CD4-positive, alpha-beta memory T cell (primary cell): ENCODE measurements at regions not wholly inside any gene's neighbourhood (a gene's known extent, or its start where the extent isn't known, plus 50 kb on each side); places are given as distances from the start of the nearest gene placed in this dataset.

Experiments
- CTCF ChIA-PET: fragments of 350-600 bp; sonication (Branson Sonifier 250); formaldehyde crosslinking; loops from one replicate; lab custom pipeline; 2021; ENCODE audit warnings: inconsistent platforms; ENCODE audit not compliant: partially characterized antibody; lab: Charles Lee
- POLR2A ChIA-PET: fragments of 350-600 bp; sonication (Branson Sonifier 250); formaldehyde crosslinking; loops from one replicate; lab custom pipeline; 2021; ENCODE audit not compliant: partially characterized antibody; lab: Charles Lee
- DNase-seq, 5 donors: peaks; one replicate each; pipeline versions ENCODE4 v3.0.0 to v3.0.0-alpha.2; 2020 to 2022; ENCODE audit warnings: mixed read lengths in 1 of 5
- H3K27ac ChIP-seq: one replicate; pipeline ENCODE4 v1.7.0; 2013; ENCODE audit warnings: low read depth, low read length
- H3K27me3 ChIP-seq: 2 replicates; pipeline ENCODE4 v1.7.0; 2013; ENCODE audit warnings: mild to moderate bottlenecking, low read length, moderate library complexity; ENCODE audit not compliant: insufficient read depth
- H3K36me3 ChIP-seq: 2 replicates; pipeline ENCODE4 v1.7.0; 2013; ENCODE audit warnings: mild to moderate bottlenecking, low read length, moderate library complexity; ENCODE audit not compliant: insufficient read depth
- H3K4me1 ChIP-seq: 2 replicates; pipeline ENCODE4 v1.7.0; 2013; ENCODE audit warnings: mild to moderate bottlenecking, low read length, moderate library complexity; ENCODE audit not compliant: insufficient read depth
- H3K4me3 ChIP-seq, 2 donors: one replicate each; pipeline ENCODE4 v1.7.0; 2013; ENCODE audit warnings: low read length in 2 of 2, mild to moderate bottlenecking in 1 of 2
- H3K9me3 ChIP-seq, 2 donors: one replicate each; pipeline ENCODE4 v1.7.0; 2013; ENCODE audit warnings: low read length in 2 of 2, control low read depth in 1 of 2; ENCODE audit not compliant: control insufficient read depth in 1 of 2
- H3K27ac Mint-ChIP-seq, 7 donors: one replicate each; pipeline ENCODE4 v1.8.0; 2020 to 2021; ENCODE audit warnings: mixed read lengths in 7 of 7, mild to moderate bottlenecking in 6 of 7, inconsistent platforms in 3 of 7, moderate library complexity in 3 of 7
- H3K27me3 Mint-ChIP-seq, 2 donors: one replicate each; pipeline ENCODE4 v1.8.0; 2020 to 2021; ENCODE audit warnings: mixed read lengths in 2 of 2
- H3K36me3 Mint-ChIP-seq, 2 donors: one replicate each; pipeline ENCODE4 v1.8.0; 2020 to 2021; ENCODE audit warnings: mixed read lengths in 2 of 2, inconsistent platforms in 1 of 2, mild to moderate bottlenecking in 1 of 2
- H3K4me1 Mint-ChIP-seq, 4 donors: one replicate each; pipeline ENCODE4 v1.8.0; 2020 to 2021; ENCODE audit warnings: mixed read lengths in 4 of 4, mild to moderate bottlenecking in 1 of 4
- H3K4me3 Mint-ChIP-seq, 8 donors: one replicate each; pipeline ENCODE4 v1.8.0; 2020 to 2021; ENCODE audit warnings: mixed read lengths in 8 of 8, mild to moderate bottlenecking in 7 of 8, moderate library complexity in 6 of 8, inconsistent platforms in 3 of 8
- H3K9me3 Mint-ChIP-seq, 8 donors: one replicate each; pipeline ENCODE4 v1.8.0; 2020 to 2021; ENCODE audit warnings: mixed read lengths in 8 of 8, mild to moderate bottlenecking in 5 of 8, inconsistent platforms in 3 of 8, moderate library complexity in 1 of 8
- intact Hi-C: fragments of 100-400 bp; cut with micrococcal nuclease; formaldehyde crosslinking; loops from one replicate; pipeline ENCODE4 v1.15.1; 2023

DNA sequence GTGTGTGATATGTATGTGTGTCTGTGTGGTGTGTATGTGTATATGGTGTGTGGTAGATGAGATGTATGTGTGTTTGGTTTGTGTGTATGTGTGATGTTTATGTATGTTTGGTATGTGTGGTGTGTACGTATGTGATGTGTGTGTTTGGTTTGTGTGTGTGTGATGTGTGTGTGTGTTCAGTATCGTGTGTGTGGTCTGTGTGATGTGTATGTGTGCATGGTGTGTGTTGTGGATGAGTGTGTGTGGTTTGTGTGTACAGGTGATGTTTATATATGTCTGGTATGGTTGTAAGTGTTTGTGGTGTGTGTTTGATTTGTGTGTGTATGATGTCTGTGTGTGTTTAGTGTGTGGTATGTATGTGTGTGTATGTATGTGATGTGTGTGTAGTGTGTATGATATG, 199.4 kb downstream of the SUDS3 start:
- no peaks in the 10 kb centered on the region for H3K4me1 Mint-ChIP-seq
- Histone ChIP-seq H3K4me3 (no peak overlapping the region), H3K27me3 (no peaks in the 10 kb centered on the region), H3K27ac (no peak overlapping the region), H3K4me1 (no peaks in the 10 kb centered on the region), H3K9me3 (no peaks in the 10 kb centered on the region), H3K36me3 (no peaks in the 10 kb centered on the region)
- peaks cover 0 to 9% (median 5%) of the 10 kb centered on the region in 8 donors for H3K9me3 Mint-ChIP-seq
- ChIA-PET CTCF (no interaction called here), POLR2A (no interaction called here)
- no peaks in the 10 kb centered on the region for H3K36me3 Mint-ChIP-seq
- H3K4me3 Mint-ChIP-seq, result no peak overlapping the region
- intact Hi-C loops, result no loop called here
- H3K27me3 Mint-ChIP-seq, result peaks cover 0 to 4% of the 10 kb centered on the region in 2 donors
- H3K27ac Mint-ChIP-seq, result no peak overlapping the region
- DNase-seq, result no peak

DNA sequence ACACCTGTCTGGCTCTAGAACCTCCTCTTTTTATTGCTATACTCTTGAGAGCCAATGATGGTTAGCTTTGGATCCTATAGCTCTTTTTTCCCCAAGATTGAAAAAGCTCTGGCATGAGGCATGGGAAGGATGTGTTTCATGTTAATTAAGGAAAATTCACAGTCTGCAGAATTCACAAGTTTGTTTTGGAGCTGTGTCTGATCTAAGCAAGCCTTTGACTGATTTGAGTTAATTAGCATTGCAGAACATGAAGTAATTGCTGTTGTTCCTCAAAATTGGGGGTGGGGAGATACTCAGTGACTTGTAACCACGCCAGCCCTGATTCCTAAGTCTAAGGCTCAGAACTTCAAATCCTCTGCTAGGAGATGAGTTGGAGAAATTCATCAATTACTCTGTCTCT, 205.0 kb downstream of the SUDS3 start:
- H3K27me3 Mint-ChIP-seq, result peaks cover 2 to 3% of the 10 kb centered on the region in 2 donors
- no peak overlapping the region for H3K4me3 Mint-ChIP-seq

DNA sequence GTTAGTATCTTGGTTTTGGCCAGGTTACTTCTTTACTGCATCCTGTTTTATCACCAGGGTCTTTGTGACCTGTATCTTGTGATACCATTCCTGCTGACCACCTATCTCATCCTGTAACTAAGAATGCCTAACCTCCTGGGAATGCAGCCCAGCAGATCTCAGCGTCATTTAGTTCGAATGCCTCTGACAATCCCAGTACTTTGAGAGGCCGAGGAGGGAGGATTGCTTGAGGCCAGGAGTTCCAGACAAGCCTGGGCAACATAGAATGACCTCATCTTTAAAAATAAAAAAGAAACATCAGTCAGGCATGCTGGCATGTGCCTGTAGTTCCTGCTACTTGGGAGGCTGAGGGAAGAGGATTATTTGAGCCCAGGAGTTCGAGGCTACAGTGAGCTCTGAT, 206.5 kb downstream of the SUDS3 start:
- Mint-ChIP-seq H3K36me3 (no peaks in the 10 kb centered on the region), H3K9me3 (peaks cover 0 to 13% (median under 1%) of the 10 kb centered on the region in 8 donors), H3K4me3 (no peak overlapping the region), H3K4me1 (no peaks in the 10 kb centered on the region), H3K27me3 (peaks cover 2 to 3% of the 10 kb centered on the region in 2 donors), H3K27ac (no peak overlapping the region)
- Histone ChIP-seq H3K4me1 (no peaks in the 10 kb centered on the region), H3K4me3 (no peak overlapping the region), H3K36me3 (no peaks in the 10 kb centered on the region), H3K9me3 (no peaks in the 10 kb centered on the region), H3K27ac (no peak overlapping the region), H3K27me3 (no peaks in the 10 kb centered on the region)
- POLR2A ChIA-PET, result no interaction called here
- CTCF ChIA-PET, result no interaction called here
- no peak for DNase-seq
- intact Hi-C loops, result no loop called here

More for the DNA sequence above, 205.0 kb downstream of the SUDS3 start:
- no peaks in the 10 kb centered on the region for H3K27me3 ChIP-seq
- H3K36me3 ChIP-seq, result no peaks in the 10 kb centered on the region
- H3K9me3 Mint-ChIP-seq, result peaks cover 0 to 13% (median 0%) of the 10 kb centered on the region in 8 donors
- H3K27ac Mint-ChIP-seq, result no peak overlapping the region
- no peak overlapping the region for H3K4me3 ChIP-seq
- intact Hi-C loops, result no loop called here
- H3K4me1 ChIP-seq, result no peaks in the 10 kb centered on the region
- CTCF ChIA-PET, result no interaction called here
- H3K4me1 Mint-ChIP-seq, result no peaks in the 10 kb centered on the region
- H3K36me3 Mint-ChIP-seq, result no peaks in the 10 kb centered on the region
- no peaks in the 10 kb centered on the region for H3K9me3 ChIP-seq
- POLR2A ChIA-PET, result no interaction called here
- DNase-seq, result no peak
- no peak overlapping the region for H3K27ac ChIP-seq

- Mint-ChIP-seq H3K9me3 (peaks cover 0 to 13% (median 2%) of the 10 kb centered on the region in 8 donors), H3K36me3 (no peaks in the 10 kb centered on the region), H3K27me3 (peaks cover 0 to 3% of the 10 kb centered on the region in 2 donors), H3K27ac (no peak overlapping the region), H3K4me1 (no peaks in the 10 kb centered on the region), H3K4me3 (no peak overlapping the region)
- no peak overlapping the region for H3K27ac ChIP-seq
- H3K9me3 ChIP-seq, result no peaks in the 10 kb centered on the region
- CTCF ChIA-PET, result no interaction called here
- H3K36me3 ChIP-seq, result no peaks in the 10 kb centered on the region
- POLR2A ChIA-PET, result no interaction called here
- no peaks in the 10 kb centered on the region for H3K4me1 ChIP-seq
- intact Hi-C loops, result no loop called here
- H3K27me3 ChIP-seq, result no peaks in the 10 kb centered on the region
- H3K4me3 ChIP-seq, result no peak overlapping the region
- DNase-seq, result no peak
Measured at GRCh38 chr12:118586433-118586832, 210.1 kb downstream of the SUDS3 start.

- no peak for DNase-seq
- Mint-ChIP-seq H3K9me3 (peaks cover 0 to 13% (median 0%) of the 10 kb centered on the region in 8 donors), H3K36me3 (no peaks in the 10 kb centered on the region), H3K4me3 (no peak overlapping the region), H3K27ac (no peak overlapping the region), H3K27me3 (no peaks in the 10 kb centered on the region), H3K4me1 (no peaks in the 10 kb centered on the region)
- ChIA-PET CTCF (no interaction called here), POLR2A (no interaction called here)
- H3K9me3 ChIP-seq, result no peaks in the 10 kb centered on the region
- H3K27ac ChIP-seq, result no peak overlapping the region
- H3K36me3 ChIP-seq, result no peaks in the 10 kb centered on the region
- H3K27me3 ChIP-seq, result no peaks in the 10 kb centered on the region
- no peak overlapping the region for H3K4me3 ChIP-seq
- no peaks in the 10 kb centered on the region for H3K4me1 ChIP-seq
- intact Hi-C loops, result no loop called here
Measured at GRCh38 chr12:118589162-118589561, 212.8 kb downstream of the SUDS3 start.

DNA sequence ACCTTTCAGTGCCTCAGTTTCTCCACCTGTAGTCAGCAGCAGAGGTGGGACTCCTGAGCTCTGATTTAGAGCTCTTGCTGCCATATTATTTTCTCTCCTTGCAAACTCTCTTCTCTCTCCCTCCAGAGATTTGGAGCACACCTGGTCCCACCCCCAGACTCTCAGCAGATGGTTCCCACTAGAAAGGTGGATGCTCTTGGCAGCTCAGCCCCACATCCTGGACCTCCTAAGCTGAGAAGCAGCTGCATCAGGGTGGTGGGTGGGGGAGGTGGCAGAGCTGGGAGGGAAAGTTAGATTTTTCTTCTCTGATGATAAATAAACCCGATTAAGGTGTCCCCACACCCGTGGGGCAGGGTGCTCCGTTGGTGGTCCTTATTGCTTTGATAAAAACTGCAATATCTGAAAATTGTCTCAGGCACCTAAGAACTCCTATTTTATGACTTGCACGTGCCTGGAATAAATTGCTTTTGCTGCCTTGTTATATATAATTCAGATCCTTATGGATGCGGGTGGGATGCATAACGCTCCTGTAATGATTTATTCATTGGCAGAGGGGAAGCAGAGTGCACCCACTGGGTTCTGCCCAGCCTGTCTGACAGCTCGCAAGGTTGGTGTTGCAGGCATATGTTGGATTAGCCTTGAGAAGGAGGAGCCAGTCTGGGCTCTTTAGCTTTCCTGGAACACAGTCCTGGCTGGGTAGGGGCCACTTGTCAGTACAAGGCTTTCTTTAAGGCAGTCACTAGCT, 214.2 kb downstream of the SUDS3 start:
- no peaks in the 10 kb centered on the region for H3K9me3 ChIP-seq
- no peak overlapping the region for H3K4me3 ChIP-seq
- no peak overlapping the region for H3K27ac Mint-ChIP-seq
- H3K36me3 Mint-ChIP-seq, result no peaks in the 10 kb centered on the region
- H3K27ac ChIP-seq, result no peak overlapping the region
- H3K4me3 Mint-ChIP-seq, result no peak overlapping the region
- no peaks in the 10 kb centered on the region for H3K4me1 ChIP-seq
- peaks cover 0 to 9% (median 0%) of the 10 kb centered on the region in 8 donors for H3K9me3 Mint-ChIP-seq
- ChIA-PET CTCF (no interaction called here), POLR2A (no interaction called here)
- H3K27me3 ChIP-seq, result no peaks in the 10 kb centered on the region
- no peaks in the 10 kb centered on the region for H3K4me1 Mint-ChIP-seq
- no peaks in the 10 kb centered on the region for H3K27me3 Mint-ChIP-seq
- no peak for DNase-seq
- intact Hi-C loops, result no loop called here
- no peaks in the 10 kb centered on the region for H3K36me3 ChIP-seq

DNA sequence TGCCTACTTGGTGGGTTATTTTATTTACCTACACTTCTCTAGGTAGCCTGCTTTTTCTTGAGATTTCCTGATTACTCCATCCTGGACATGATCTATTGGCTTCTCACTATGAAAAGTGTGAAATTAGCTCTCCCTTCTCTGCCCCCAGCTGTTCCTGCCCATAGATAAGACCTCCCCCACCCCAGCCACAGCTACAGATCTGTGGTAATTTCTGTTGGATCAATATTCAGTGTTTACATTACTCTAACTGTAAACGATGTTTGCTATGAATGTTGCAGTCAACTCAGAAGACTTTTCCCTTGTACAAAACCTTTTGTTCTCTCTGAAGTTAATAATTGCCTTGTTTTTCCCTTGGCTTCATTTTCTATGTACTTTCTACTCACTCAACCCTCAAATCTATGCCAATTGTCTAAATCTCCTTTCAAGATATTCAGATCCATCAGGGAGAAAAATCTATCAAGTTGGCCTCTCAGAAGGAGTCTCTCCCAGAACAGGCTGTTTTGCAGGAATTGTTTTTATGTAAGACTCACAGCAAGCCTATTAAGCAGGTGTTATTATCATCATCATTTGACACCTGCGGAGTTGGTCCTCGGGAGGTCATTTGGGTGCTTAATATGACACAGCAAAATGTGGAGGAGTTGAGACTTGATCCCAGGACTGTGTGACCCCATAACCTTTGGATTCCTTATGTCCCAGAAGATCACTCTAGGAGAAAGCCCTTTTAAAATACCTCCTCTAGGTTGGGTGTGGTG, 227.4 kb downstream of the SUDS3 start:
- no peaks in the 10 kb centered on the region for H3K4me1 Mint-ChIP-seq
- peaks cover 0 to 3% of the 10 kb centered on the region in 2 donors for H3K27me3 Mint-ChIP-seq
- H3K4me3 Mint-ChIP-seq, result no peak overlapping the region
- Histone ChIP-seq H3K36me3 (no peaks in the 10 kb centered on the region), H3K4me1 (no peaks in the 10 kb centered on the region), H3K27ac (no peak overlapping the region), H3K27me3 (no peaks in the 10 kb centered on the region), H3K9me3 (no peaks in the 10 kb centered on the region), H3K4me3 (no peak overlapping the region)
- no peak overlapping the region for H3K27ac Mint-ChIP-seq
- DNase-seq, result no peak
- CTCF ChIA-PET, result no interaction called here
- H3K36me3 Mint-ChIP-seq, result no peaks in the 10 kb centered on the region
- H3K9me3 Mint-ChIP-seq, result peaks cover 0 to 7% (median 3%) of the 10 kb centered on the region in 8 donors
- POLR2A ChIA-PET, result no interaction called here
- intact Hi-C loops, result no loop called here
